B cell (primary cell): ENCODE measurements at regions not wholly inside any gene's neighbourhood (a gene's known extent, or its start where the extent isn't known, plus 50 kb on each side); places are given as distances from the start of the nearest gene placed in this dataset.

Source experiments
- EZH2 ChIP-seq: IDR thresholded peaks from 2 replicates; pipeline ENCODE4 v1.6.1; 2012; ENCODE audit warnings: borderline replicate concordance, low read depth, mild to moderate bottlenecking, moderate library complexity, low read length; ENCODE audit not compliant: insufficient read depth, poor library complexity, severe bottlenecking
- TF ChIP-seq, protein P1 (sequence below): fragments of 200-600 bp; IDR thresholded peaks from one replicate; pipeline ENCODE4 v1.8.0; 2022; ENCODE audit warnings: antibody characterized with exemption, mild to moderate bottlenecking

GRCh38 chr13:104024416-104025170 is 958.4 kb upstream of the SLC10A2 start:
- TF ChIP-seq EZH2 = no peak
- TF ChIP-seq, protein P1, sequence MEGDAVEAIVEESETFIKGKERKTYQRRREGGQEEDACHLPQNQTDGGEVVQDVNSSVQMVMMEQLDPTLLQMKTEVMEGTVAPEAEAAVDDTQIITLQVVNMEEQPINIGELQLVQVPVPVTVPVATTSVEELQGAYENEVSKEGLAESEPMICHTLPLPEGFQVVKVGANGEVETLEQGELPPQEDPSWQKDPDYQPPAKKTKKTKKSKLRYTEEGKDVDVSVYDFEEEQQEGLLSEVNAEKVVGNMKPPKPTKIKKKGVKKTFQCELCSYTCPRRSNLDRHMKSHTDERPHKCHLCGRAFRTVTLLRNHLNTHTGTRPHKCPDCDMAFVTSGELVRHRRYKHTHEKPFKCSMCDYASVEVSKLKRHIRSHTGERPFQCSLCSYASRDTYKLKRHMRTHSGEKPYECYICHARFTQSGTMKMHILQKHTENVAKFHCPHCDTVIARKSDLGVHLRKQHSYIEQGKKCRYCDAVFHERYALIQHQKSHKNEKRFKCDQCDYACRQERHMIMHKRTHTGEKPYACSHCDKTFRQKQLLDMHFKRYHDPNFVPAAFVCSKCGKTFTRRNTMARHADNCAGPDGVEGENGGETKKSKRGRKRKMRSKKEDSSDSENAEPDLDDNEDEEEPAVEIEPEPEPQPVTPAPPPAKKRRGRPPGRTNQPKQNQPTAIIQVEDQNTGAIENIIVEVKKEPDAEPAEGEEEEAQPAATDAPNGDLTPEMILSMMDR = no peak
